Activated T-cell treated with anti-CD3 and anti-CD28 coated beads, Interleukin-2, amount 50 U/mL, for 72 hours (primary cell): ENCODE measurements at regions not wholly inside any gene's neighbourhood (a gene's known extent, or its start where the extent isn't known, plus 50 kb on each side); places are given as distances from the start of the nearest gene placed in this dataset.

ENCODE experiments used
- ATAC-seq, 2 donors: fragments of 150-1000 bp; cut with Tn5 transposase; replicated peaks in 1 of 2; 2 replicates each; pipeline ENCODE4 v1.10.0; 2021; ENCODE audit warnings: moderate library complexity in 2 of 2, mild to moderate bottlenecking in 1 of 2
- DNase-seq, 2 donors: peaks; one replicate each; pipeline ENCODE4 v3.0.0; 2021 to 2022; ENCODE audit warnings: mixed read lengths in 1 of 2
- H3K27ac Mint-ChIP-seq: one replicate; pipeline ENCODE4 v1.8.0; 2022; ENCODE audit warnings: mild to moderate bottlenecking, moderate library complexity, mixed read lengths
- H3K27me3 Mint-ChIP-seq: one replicate; pipeline ENCODE4 v1.8.0; 2022; ENCODE audit warnings: low read depth, mixed read lengths
- H3K36me3 Mint-ChIP-seq, 2 donors: one replicate each; pipeline ENCODE4 v1.8.0; 2022; ENCODE audit warnings: mixed read lengths in 2 of 2, mild to moderate bottlenecking in 1 of 2; ENCODE audit not compliant: insufficient read depth in 2 of 2
- H3K4me1 Mint-ChIP-seq: one replicate; pipeline ENCODE4 v1.8.0; 2022; ENCODE audit warnings: low read depth, mixed read lengths
- H3K4me3 Mint-ChIP-seq, 2 donors: one replicate each; pipeline ENCODE4 v1.8.0; 2022; ENCODE audit warnings: mild to moderate bottlenecking in 2 of 2, mixed read lengths in 2 of 2, moderate library complexity in 2 of 2
- H3K9me3 Mint-ChIP-seq, 2 donors: one replicate each; pipeline ENCODE4 v1.8.0; 2022; ENCODE audit warnings: mixed read lengths in 2 of 2

DNA sequence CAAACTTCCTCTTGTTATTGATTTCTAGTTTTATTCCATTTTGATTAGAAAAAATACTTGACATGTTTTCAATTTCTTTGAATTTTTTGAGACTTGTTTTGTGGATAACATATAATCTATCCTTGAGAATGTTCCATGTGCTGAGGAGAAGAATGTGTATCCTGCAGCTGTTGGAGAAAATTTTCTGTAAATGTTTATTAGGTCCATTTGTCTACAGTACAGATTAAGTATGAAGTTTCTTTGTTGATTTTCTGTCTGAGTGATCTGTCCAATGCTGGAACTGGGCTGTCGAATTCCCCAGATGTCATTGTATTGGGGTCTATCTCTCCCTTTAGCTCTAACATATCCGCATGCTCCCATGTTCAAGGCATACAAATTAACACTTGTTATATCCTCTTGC is 251.2 kb downstream of the CSNK1G3 start:
- Mint-ChIP-seq H3K27ac (no peak overlapping the region), H3K4me3 (no peak overlapping the region), H3K27me3 (no peaks in the 10 kb centered on the region), H3K4me1 (no peaks in the 10 kb centered on the region), H3K36me3 (peaks cover 0 to 2% of the 10 kb centered on the region in 2 donors), H3K9me3 (peaks cover 10 to 13% of the 10 kb centered on the region in 2 donors)
- DNase-seq (no peak), ATAC-seq (no peak)

DNA sequence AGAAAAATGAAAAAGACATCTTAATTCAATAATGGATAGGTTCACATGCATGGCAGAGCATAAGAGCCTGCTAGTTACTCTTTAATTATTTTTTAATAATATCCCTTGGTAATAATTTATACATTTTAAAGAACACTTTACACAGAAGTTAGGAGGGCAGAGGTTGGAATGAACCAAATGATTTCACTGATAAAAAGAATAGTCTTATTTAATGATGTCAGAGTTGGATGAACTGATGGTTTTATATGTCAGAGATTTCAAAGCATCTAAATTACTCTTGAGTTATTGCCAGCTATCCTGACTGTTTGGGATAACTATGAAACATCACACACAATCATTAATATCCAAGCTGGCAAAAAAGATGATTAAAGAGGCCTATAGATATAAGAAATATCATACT is 244.8 kb downstream of the CSNK1G3 start:
- Mint-ChIP-seq H3K4me1 (no peaks in the 10 kb centered on the region), H3K4me3 (no peak overlapping the region), H3K36me3 (peaks cover 0 to 2% of the 10 kb centered on the region in 2 donors), H3K27ac (no peak overlapping the region), H3K27me3 (no peaks in the 10 kb centered on the region), H3K9me3 (no peaks in the 10 kb centered on the region)
- ATAC-seq (no peak), DNase-seq (no peak)

- no peaks in the 10 kb centered on the region for H3K27me3 Mint-ChIP-seq
- no peak overlapping the region for H3K4me3 Mint-ChIP-seq
- no peaks in the 10 kb centered on the region for H3K4me1 Mint-ChIP-seq
- ATAC-seq (no peak), DNase-seq (no peak)
- H3K36me3 Mint-ChIP-seq = peaks cover 0 to 2% of the 10 kb centered on the region in 2 donors
- H3K9me3 Mint-ChIP-seq = no peaks in the 10 kb centered on the region
- H3K27ac Mint-ChIP-seq = no peak overlapping the region
Measured at GRCh38 chr5:123756318-123756665, 244.3 kb downstream of the CSNK1G3 start.

DNA sequence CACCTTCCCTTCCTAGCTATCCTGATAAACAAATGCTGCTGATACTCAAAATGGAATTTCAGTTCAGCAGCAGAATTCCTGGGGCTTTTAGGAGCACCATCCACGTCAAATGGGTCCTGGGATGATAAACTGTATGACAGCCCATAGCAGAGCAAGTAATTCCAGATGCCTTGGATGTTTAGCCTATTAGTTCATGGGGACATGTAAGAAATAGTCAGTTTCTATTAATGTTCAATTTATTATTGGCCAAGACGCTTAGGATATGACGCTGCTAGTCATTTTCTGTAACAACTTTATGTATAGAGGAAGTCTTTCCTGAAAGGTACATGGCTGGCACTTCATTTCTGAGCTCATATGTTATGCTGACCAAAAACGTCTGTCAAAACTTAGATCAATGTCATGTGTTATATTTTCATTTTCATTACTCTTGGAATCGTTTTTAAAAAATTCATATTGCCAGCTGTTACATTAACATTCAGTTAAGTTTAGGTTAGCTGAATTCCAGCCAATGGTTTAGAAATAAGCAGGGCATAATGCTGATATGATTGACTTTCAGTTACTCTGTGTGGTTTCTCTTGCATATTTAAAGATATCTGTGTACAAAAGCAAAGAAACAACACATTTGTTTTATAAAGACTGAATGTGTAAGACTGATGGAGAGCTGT is 243.8 kb downstream of the CSNK1G3 start:
- DNase-seq (no peak), ATAC-seq (no peak)
- Mint-ChIP-seq H3K27ac (no peak overlapping the region), H3K4me1 (no peaks in the 10 kb centered on the region), H3K36me3 (peaks cover 0 to 2% of the 10 kb centered on the region in 2 donors), H3K9me3 (no peaks in the 10 kb centered on the region), H3K4me3 (no peak overlapping the region), H3K27me3 (no peaks in the 10 kb centered on the region)

DNA sequence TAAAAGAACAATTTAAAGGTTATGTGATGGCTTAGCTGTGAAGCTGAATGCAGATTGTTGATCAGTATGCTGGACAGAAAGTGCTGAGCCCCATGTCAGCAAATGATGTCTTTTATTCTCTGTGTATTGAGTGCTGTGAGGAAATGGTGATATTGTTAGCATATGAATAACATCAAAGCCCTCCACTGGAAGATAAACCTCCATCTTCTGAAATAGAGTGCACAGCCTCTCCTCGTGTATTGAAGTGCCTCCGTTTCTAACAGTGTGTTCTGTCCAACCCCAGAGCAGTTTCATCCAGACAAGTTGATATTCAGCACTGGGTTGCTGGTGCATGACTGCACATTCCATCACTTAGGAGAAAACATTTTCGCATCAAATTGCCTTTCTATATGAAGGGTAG is 242.9 kb downstream of the CSNK1G3 start:
- H3K27ac Mint-ChIP-seq = no peak overlapping the region
- H3K4me1 Mint-ChIP-seq = no peaks in the 10 kb centered on the region
- H3K9me3 Mint-ChIP-seq = no peaks in the 10 kb centered on the region
- DNase-seq = no peak
- H3K36me3 Mint-ChIP-seq = peaks cover 0 to 2% of the 10 kb centered on the region in 2 donors
- H3K4me3 Mint-ChIP-seq = no peak overlapping the region
- ATAC-seq = no peak
- no peaks in the 10 kb centered on the region for H3K27me3 Mint-ChIP-seq

- H3K9me3 Mint-ChIP-seq = no peaks in the 10 kb centered on the region
- ATAC-seq (no peak), DNase-seq (no peak)
- no peak overlapping the region for H3K27ac Mint-ChIP-seq
- no peaks in the 10 kb centered on the region for H3K27me3 Mint-ChIP-seq
- H3K36me3 Mint-ChIP-seq = peaks cover 0 to 2% of the 10 kb centered on the region in 2 donors
- H3K4me3 Mint-ChIP-seq = no peak overlapping the region
- no peaks in the 10 kb centered on the region for H3K4me1 Mint-ChIP-seq
Measured at GRCh38 chr5:123753937-123754891, 242.2 kb downstream of the CSNK1G3 start.

DNA sequence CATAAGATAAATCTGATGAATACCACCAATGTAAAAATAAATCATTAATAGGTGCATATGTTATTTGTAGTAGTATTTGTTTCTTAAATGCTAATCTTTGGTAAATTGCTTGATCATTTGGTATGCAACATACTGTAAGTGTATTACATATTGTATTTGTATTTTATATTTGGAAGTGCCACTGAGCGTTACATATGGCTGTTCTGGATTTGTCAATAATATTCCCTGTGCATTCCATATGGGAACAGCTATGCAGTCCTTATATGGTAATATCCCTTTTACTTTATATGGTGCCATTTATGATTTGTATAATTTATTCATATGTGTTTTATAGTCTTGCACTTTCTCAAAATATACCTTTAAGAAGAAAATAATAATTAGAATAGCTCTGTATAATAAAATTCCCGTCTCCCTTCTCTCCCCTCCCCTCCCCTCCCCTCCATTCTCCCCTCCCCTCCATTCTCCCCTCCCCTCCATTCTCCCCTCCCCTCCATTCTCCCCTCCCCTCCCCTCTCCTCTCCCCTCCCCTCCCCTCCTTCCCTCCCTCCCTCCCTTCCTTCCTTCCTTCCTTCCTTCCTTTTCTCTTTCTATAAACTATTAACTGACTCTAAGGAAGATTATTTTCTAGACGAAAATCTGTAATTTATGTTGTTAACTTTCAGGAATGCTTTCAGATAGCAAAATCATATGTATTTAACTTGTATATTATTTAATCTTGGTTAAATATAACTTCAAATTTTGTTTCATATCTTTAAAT is 241.4 kb downstream of the CSNK1G3 start:
- no peaks in the 10 kb centered on the region for H3K27me3 Mint-ChIP-seq
- H3K36me3 Mint-ChIP-seq = no peaks in the 10 kb centered on the region
- H3K4me3 Mint-ChIP-seq = no peak overlapping the region
- no peak for ATAC-seq
- no peaks in the 10 kb centered on the region for H3K4me1 Mint-ChIP-seq
- H3K9me3 Mint-ChIP-seq = peaks cover 0 to 2% of the 10 kb centered on the region in 2 donors
- H3K27ac Mint-ChIP-seq = no peak overlapping the region
- DNase-seq = no peak

- Mint-ChIP-seq H3K4me1 (no peaks in the 10 kb centered on the region), H3K4me3 (no peak overlapping the region), H3K36me3 (no peaks in the 10 kb centered on the region), H3K9me3 (peaks cover 0 to 2% of the 10 kb centered on the region in 2 donors), H3K27ac (no peak overlapping the region), H3K27me3 (no peaks in the 10 kb centered on the region)
- ATAC-seq = no peak
- DNase-seq = no peak
Measured at GRCh38 chr5:123752552-123753179, 240.7 kb downstream of the CSNK1G3 start.

- H3K4me1 Mint-ChIP-seq = no peaks in the 10 kb centered on the region
- ATAC-seq = no peak
Measured at GRCh38 chr5:123751670-123752069, 239.7 kb downstream of the CSNK1G3 start.

DNA sequence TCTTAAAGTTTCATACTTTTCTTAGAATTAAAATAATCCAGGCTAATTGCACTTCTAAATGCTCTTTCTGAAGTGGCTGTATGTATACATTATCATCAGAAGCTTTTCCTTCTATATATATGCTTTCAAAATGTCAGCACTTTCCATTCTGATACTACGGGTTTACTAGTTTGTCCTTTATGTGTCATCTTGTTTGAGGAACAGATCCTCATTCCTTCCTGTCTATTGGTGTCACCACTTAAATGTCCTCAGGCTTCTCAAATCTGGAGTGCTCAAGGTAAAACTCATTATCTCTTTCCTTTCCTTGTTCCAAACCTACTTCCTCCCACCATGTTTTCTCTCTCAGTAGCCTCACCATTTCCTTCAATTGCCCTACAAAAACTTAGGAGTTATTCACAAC is 236.3 kb downstream of the CSNK1G3 start:
- Mint-ChIP-seq H3K27me3 (no peaks in the 10 kb centered on the region), H3K4me3 (no peak overlapping the region), H3K36me3 (no peaks in the 10 kb centered on the region), H3K4me1 (no peaks in the 10 kb centered on the region), H3K9me3 (peaks cover 0 to 2% of the 10 kb centered on the region in 2 donors), H3K27ac (no peak overlapping the region)
- no peak for ATAC-seq
- no peak for DNase-seq

More at GRCh38 chr5:123751670-123752069, 239.7 kb downstream of the CSNK1G3 start:
- no peak for DNase-seq
- Mint-ChIP-seq H3K9me3 (peaks cover 0 to 2% of the 10 kb centered on the region in 2 donors), H3K36me3 (no peaks in the 10 kb centered on the region), H3K27me3 (no peaks in the 10 kb centered on the region), H3K4me3 (no peak overlapping the region), H3K27ac (no peak overlapping the region)

- ATAC-seq (no peak), DNase-seq (no peak)
- H3K36me3 Mint-ChIP-seq = no peaks in the 10 kb centered on the region
- H3K4me1 Mint-ChIP-seq = no peaks in the 10 kb centered on the region
- no peak overlapping the region for H3K27ac Mint-ChIP-seq
- no peak overlapping the region for H3K4me3 Mint-ChIP-seq
- peaks cover 0 to 2% of the 10 kb centered on the region in 2 donors for H3K9me3 Mint-ChIP-seq
- H3K27me3 Mint-ChIP-seq = no peaks in the 10 kb centered on the region
Measured at GRCh38 chr5:123746683-123747360, 234.8 kb downstream of the CSNK1G3 start.

DNA sequence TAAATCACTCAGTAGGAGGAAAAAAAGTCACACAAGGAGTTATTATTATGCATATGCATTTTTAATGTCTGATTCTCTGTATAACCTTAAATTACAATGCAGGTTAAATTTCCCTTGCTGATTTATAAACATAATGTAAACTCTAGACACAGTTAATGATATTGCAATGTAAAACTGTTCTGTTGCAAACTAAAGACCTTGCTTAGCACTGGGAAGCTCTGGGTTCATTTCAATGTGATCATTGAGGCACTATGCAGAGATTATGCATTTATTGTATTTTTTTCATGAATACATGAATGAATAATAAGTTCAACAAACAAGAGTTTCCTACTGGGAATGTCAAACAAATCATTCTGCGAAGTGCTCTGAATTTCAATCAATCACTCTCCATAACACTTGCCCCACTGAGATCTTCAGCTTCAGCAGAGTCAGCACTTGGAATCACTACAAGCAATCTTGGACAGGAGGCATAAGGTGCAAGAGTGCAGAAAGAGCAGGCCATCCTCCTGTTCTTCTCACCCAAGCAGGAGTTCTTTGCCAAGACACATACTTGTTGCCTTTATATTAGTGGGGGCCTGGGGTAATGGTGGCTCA is 232.1 kb downstream of the CSNK1G3 start:
- Mint-ChIP-seq H3K9me3 (peaks cover 0 to 3% of the 10 kb centered on the region in 2 donors), H3K27ac (no peak overlapping the region), H3K27me3 (no peaks in the 10 kb centered on the region), H3K36me3 (no peaks in the 10 kb centered on the region), H3K4me1 (no peaks in the 10 kb centered on the region), H3K4me3 (no peak overlapping the region)
- DNase-seq = no peak
- no peak for ATAC-seq
